Heart right ventricle (tissue), 16 donors: ENCODE measurements at regions not wholly inside any gene's neighbourhood (a gene's known extent, or its start where the extent isn't known, plus 50 kb on each side); places are given as distances from the start of the nearest gene placed in this dataset.

Experiments
- ATAC-seq, 8 donors: fragments of 200-7000 bp; cut with Tn5 transposase; one replicate each; pipeline ENCODE4 v1.9.1; 2020; ENCODE audit warnings: mild to moderate bottlenecking in 8 of 8, moderate library complexity in 8 of 8, moderate number of reproducible peaks in 1 of 8
- DNase-seq, 2 donors: peaks; one replicate each; pipeline ENCODE4 v3.0.0-alpha.2; 2020
- H3K27ac ChIP-seq, 10 donors: fragments of 200-600 bp; sonication (generic) in 2 of 10; one replicate each; pipeline versions ENCODE4 v1.5.0 to v1.8.0; 2020 to 2022; ENCODE audit warnings: mild to moderate bottlenecking in 3 of 10
- H3K27me3 ChIP-seq, 7 donors: fragments of 200-600 bp; one replicate each; pipeline ENCODE4 v1.8.0; 2021 to 2022; ENCODE audit warnings: mild to moderate bottlenecking in 2 of 7
- H3K36me3 ChIP-seq, 9 donors: fragments of 200-600 bp; sonication (generic) in 1 of 9; one replicate each; pipeline versions ENCODE4 v1.5.0 to v1.8.0; 2020 to 2022; ENCODE audit warnings: mild to moderate bottlenecking in 2 of 9
- H3K4me1 ChIP-seq, 9 donors: fragments of 200-600 bp; sonication (generic) in 1 of 9; one replicate each; pipeline versions ENCODE4 v1.5.0 to v1.8.0; 2020 to 2022; ENCODE audit warnings: mild to moderate bottlenecking in 4 of 9
- H3K4me3 ChIP-seq, 10 donors: fragments of 200-600 bp; sonication (generic) in 2 of 10; one replicate each; pipeline versions ENCODE4 v1.5.0 to v1.8.0; 2020 to 2022; ENCODE audit warnings: mild to moderate bottlenecking in 7 of 10, moderate library complexity in 2 of 10
- H3K9me3 ChIP-seq, 11 donors: fragments of 200-600 bp in 10 of 11; sonication (generic) in 2 of 11; one replicate each; pipeline versions ENCODE4 v1.5.0 to v1.8.0; 2013 to 2022; ENCODE audit warnings: mild to moderate bottlenecking in 2 of 11, control low read depth in 1 of 11, moderate library complexity in 1 of 11
- WGBS, 2 donors: extraction: QIAGEN DNeasy Blood & Tissue Kit; methylation state at CpG; one replicate each; pipeline ENCODE4 v1.1.7; 2013; ENCODE audit warnings: inconsistent platforms in 1 of 2; 5-methylcytosine and 5-hydroxymethylcytosine counted together
- intact Hi-C, 10 donors: fragments of 100-400 bp; cut with DNase I; formaldehyde crosslinking; loops; one replicate each; pipeline versions ENCODE4 v1.11.1 to v1.14.2; 2022
- TF ChIP-seq, protein P1 (sequence below), 9 donors: fragments of 200-600 bp; sonication (generic) in 2 of 9; IDR thresholded peaks; one replicate each; pipeline versions ENCODE4 v1.5.0 to v1.8.0; 2021 to 2022; ENCODE audit warnings: antibody characterized with exemption in 9 of 9, mild to moderate bottlenecking in 5 of 9, moderate library complexity in 1 of 9
- donor health status: Arrhythmogenic right ventricular cardiomyopathy.
- donor health status: ischemic (EF 13 %, LVEDD 7.1; RV severe dilation, severe dysfunction).
- donor health status: healthy with polysubstance abuse.
- donor health status: DM: no; HTN: yes; CAD: no.
- donor health status: DM: no; HTN: no; CAD: no.
- donor health status: ischemic (EF 25% LVEDD 6.9; RV normal size, moderate dysfunction).
- donor health status: ischemic (EF 25% LVEDD 5.7; RV mildly dilated, moderate dysfunction).
- donor health status: healthy.
- donor health status: DM: yes; HTN: yes; CAD: no.
- donor health status: Ischemic cardiomyopathy.
- donor health status: ischemic (EF 35%, LVEDD 5.7; RV mildly dilated, moderate dysfunction).
- donor health status: nonischemic (EF 11% LVEDD 7.7; RV severe dilation, severe dysfunction).
- donor health status: DM: yes; HTN: yes; CAD: no.
- donor health status: PGD.
- donor health status: ischemic (EF 29% LVEDD 5.4; RV normal size, mild dysfunction).
- donor health status: nonischemic (EF 23%, LVEDD 6.1; RV moderate dilation, normal function).

DNA sequence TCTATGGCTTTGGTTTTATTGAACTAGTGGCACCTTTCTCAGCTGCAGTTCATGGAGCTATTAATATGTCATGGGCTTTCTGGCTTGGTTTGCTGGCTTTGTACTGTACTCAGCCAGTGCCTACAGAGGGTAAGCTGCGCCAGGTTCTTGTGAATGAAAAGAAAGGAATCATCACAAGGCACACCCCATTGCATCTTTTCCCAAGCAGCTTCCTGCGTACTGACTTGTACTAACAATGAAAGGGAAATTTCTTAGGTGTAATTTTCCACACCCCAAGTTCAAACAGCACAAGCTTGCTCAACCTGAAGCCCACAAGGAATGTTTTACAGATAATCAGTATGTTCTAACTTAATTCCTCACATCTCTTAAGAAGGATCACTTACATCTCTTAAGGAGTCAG, 78.0 kb upstream of the TNFSF18 start:
- no peak for DNase-seq
- ATAC-seq, result no peak
- 92 to 93% methylated on average over 2 of the region's 2 CpGs for WGBS, 2 donors
- TF ChIP-seq, protein P1, sequence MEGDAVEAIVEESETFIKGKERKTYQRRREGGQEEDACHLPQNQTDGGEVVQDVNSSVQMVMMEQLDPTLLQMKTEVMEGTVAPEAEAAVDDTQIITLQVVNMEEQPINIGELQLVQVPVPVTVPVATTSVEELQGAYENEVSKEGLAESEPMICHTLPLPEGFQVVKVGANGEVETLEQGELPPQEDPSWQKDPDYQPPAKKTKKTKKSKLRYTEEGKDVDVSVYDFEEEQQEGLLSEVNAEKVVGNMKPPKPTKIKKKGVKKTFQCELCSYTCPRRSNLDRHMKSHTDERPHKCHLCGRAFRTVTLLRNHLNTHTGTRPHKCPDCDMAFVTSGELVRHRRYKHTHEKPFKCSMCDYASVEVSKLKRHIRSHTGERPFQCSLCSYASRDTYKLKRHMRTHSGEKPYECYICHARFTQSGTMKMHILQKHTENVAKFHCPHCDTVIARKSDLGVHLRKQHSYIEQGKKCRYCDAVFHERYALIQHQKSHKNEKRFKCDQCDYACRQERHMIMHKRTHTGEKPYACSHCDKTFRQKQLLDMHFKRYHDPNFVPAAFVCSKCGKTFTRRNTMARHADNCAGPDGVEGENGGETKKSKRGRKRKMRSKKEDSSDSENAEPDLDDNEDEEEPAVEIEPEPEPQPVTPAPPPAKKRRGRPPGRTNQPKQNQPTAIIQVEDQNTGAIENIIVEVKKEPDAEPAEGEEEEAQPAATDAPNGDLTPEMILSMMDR (IDR thresholded peaks at IDR 0.05), result no peak
- peaks cover 0 to 2% (median 0%) of the 10 kb centered on the region in 9 donors for H3K4me1 ChIP-seq
- H3K27ac ChIP-seq, result no peak overlapping the region
- H3K27me3 ChIP-seq, result no peaks in the 10 kb centered on the region
- H3K9me3 ChIP-seq, result no peaks in the 10 kb centered on the region
- no peak overlapping the region for H3K4me3 ChIP-seq
- H3K36me3 ChIP-seq, result no peaks in the 10 kb centered on the region
- intact Hi-C loops, result loop anchor here in 2 of 10 donors (10.0 kb wide), 3 partner anchors 66 to 76 kb away; partner anchors contain the start of genes TNFSF18 (in 1 of the 2) and TNFSF4 (in 1 of the 2)

DNA sequence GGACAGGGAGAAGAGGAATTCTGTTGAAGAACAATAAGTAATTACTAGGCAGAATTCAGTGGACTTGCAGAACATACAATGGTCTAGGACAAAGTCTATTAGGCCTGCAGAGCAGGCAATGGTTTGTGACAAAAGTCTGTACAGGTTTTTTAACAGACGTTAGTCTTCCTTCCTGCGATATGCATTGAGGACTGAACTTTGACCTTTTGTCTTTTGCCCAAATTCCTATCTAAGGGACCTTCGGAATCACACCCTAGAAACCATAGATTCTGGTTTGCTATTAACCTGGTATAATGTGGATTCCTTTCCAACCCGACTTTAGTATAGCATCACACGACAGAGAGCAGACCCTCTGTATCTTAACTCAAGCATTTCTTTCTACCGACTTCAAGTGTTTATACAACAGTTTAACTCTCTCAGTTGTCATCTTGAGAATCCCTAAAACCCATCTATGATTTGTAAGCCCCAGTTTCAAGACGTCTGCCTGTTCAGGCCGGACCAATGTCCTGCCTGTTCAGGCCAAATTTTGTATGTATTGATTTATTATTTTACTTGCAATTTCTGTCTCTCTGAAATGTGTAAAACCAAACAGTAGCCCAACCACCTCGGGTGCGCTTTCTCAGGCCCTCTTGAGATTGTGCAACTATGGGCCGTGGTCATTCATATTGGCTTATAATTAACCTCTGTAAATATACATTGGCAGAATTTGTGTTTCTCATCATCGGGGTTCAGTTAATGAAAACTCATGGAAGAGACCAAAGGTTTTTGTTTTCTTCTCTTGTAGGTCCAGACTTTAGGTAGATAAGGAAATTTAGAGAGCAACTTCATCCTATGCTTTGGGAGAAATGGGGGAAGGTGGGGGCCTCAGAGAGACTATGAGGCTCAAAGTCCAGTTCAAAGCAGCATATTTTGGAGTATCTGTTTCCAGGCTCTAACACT, 76.9 kb upstream of the TNFSF18 start:
- ATAC-seq (no peak), DNase-seq (no peak)
- H3K4me3 ChIP-seq, result no peak overlapping the region
- H3K27me3 ChIP-seq, result no peaks in the 10 kb centered on the region
- no peak overlapping the region for H3K27ac ChIP-seq
- H3K9me3 ChIP-seq, result no peaks in the 10 kb centered on the region
- intact Hi-C loops, result loop anchor here in 2 of 10 donors (10.0 kb wide), 3 partner anchors 67 to 77 kb away; partner anchors contain the start of genes TNFSF18 (in 1 of the 2) and TNFSF4 (in 1 of the 2)
- TF ChIP-seq, protein P1 (IDR thresholded peaks at IDR 0.05), result no peak
- H3K4me1 ChIP-seq, result peaks cover 0 to 12% (median 9%) of the 10 kb centered on the region in 9 donors
- 80 to 89% methylated on average over 12 of the region's 12 CpGs for WGBS, 2 donors
- no peaks in the 10 kb centered on the region for H3K36me3 ChIP-seq

DNA sequence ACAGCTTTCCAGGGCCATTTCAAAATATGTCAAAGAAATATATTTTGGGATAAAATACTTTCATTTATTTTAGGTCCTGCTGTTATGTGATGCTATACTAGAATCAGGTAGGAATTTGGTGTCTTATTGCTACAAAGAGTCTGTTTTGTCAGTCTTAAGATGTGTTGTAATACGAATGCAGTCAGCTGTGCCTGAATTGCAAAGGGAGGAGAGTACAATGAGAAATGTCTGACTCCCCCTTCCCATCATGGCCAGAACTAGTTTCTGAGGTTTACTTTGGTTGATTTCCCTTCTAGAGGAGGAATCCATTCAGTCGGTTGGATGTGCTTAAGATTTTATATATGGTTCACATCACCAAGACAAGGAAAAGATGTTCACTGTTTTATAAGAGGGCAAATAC, 75.7 kb upstream of the TNFSF18 start:
- H3K9me3 ChIP-seq, result no peaks in the 10 kb centered on the region
- no peak for DNase-seq
- no peak for ATAC-seq
- peaks cover 0 to 22% (median 18%) of the 10 kb centered on the region in 9 donors for H3K4me1 ChIP-seq
- H3K27ac ChIP-seq, result no peak overlapping the region
- no peaks in the 10 kb centered on the region for H3K36me3 ChIP-seq
- H3K4me3 ChIP-seq, result no peak overlapping the region
- intact Hi-C loops, result loop anchor here in 2 of 10 donors (10.0 kb wide), 3 partner anchors 68 to 78 kb away; partner anchors contain the start of genes TNFSF18 (in 1 of the 2) and TNFSF4 (in 1 of the 2)
- TF ChIP-seq, protein P1 (IDR thresholded peaks at IDR 0.05), result no peak
- H3K27me3 ChIP-seq, result no peaks in the 10 kb centered on the region
- 71 to 73% methylated on average over 2 of the region's 2 CpGs for WGBS, 2 donors

DNA sequence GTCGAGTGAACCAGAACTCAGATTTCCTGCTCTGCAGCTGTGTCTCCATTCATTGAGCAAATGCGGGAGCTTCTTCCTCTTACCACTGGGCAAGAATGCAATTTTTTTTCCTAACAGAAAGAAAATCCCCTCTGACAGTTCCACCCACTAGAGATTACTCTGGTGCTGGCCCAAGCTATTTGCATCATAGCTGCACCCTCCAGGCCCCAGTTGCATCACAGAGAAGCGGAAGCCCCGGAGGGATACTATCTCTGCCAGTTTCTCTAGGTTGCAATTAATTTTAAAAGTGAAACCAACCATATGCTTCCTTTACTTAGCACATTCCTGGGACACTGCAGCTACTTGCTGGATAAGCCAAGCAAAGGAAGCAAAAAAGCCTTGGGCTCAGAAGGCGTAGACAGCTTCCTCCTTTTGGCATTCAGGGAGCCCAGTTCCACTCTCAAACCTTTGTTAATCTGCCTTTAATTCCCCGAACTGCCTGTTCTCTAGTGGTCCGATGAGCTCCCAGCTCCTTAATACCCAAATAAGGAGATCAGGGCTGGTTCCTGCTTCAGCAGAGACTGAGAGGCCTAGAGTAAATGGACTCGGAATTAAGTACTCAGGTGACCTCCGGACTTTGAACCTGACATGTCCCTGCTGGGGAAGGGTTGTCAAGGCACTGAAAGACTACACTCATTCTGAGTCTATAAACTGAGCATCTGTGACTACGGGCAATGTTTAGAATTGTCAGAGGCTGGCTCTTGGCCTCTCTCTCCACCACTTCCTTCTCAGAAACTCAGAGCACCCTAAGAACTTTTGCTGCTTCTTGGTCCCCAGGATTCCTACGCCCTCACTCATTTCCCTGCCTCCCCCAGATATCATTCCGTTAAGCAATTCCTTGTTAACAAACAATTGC, 72.5 kb upstream of the TNFSF18 start:
- H3K27me3 ChIP-seq, result no peaks in the 10 kb centered on the region
- no peaks in the 10 kb centered on the region for H3K36me3 ChIP-seq
- intact Hi-C loops, result loop anchor here in 2 of 10 donors (10.0 kb wide), 3 partner anchors 68 to 82 kb away; partner anchors contain the start of genes TNFSF18 (in 1 of the 2) and TNFSF4 (in 1 of the 2)
- 31 to 44% methylated on average over 12 of the region's 12 CpGs for WGBS, 2 donors
- H3K4me3 ChIP-seq, result peak overlapping the region in 7 of 10 donors; percentile 9 to 44 (median 36)
- ATAC-seq (peak; percentile 84 to 97 (median 94)), DNase-seq (peak; percentile 48 to 79)
- no peaks in the 10 kb centered on the region for H3K9me3 ChIP-seq
- peaks cover 0 to 24% (median 18%) of the 10 kb centered on the region in 9 donors for H3K4me1 ChIP-seq
- TF ChIP-seq, protein P1 (IDR thresholded peaks at IDR 0.05), result no peak
- peak overlapping the region; percentile 48 to 90 (median 82) for H3K27ac ChIP-seq
